Ureter (tissue), 1 donor: ENCODE measurements at regions not wholly inside any gene's neighbourhood (a gene's known extent, or its start where the extent isn't known, plus 50 kb on each side); places are given as distances from the start of the nearest gene placed in this dataset.

Experiments
- DNase-seq: peaks from one replicate; pipeline ENCODE4 v3.0.0-alpha.2; 2020; ENCODE audit warnings: low spot score
- donor health status: DM: yes; HTN: yes; CAD: no.

GRCh38 chr1:208541225-208541855, 297.2 kb upstream of the PLXNA2 start:
- DNase-seq: no peak

- no peak for DNase-seq
Measured at GRCh38 chr1:208542309-208542708, 298.1 kb upstream of the PLXNA2 start.

- DNase-seq: no peak
Measured at GRCh38 chr1:208544053-208544452, 299.9 kb upstream of the PLXNA2 start.

- no peak for DNase-seq
Measured at GRCh38 chr1:208544794-208545193, 300.6 kb upstream of the PLXNA2 start.

- DNase-seq: no peak
Measured at GRCh38 chr1:208551024-208551423, 306.8 kb upstream of the PLXNA2 start.

- no peak for DNase-seq
Measured at GRCh38 chr1:208551633-208552320, 307.6 kb upstream of the PLXNA2 start.

GRCh38 chr1:208552928-208553327, 308.7 kb upstream of the PLXNA2 start:
- no peak for DNase-seq

- DNase-seq: no peak
Measured at GRCh38 chr1:208556461-208556860, 312.3 kb upstream of the PLXNA2 start.

- DNase-seq: no peak
Measured at GRCh38 chr1:208557046-208557722, 313.0 kb upstream of the PLXNA2 start.

- no peak for DNase-seq
Measured at GRCh38 chr1:208557723-208558094, 313.5 kb upstream of the PLXNA2 start.

GRCh38 chr1:208559597-208560329, 315.6 kb upstream of the PLXNA2 start:
- DNase-seq: no peak

- no peak for DNase-seq
Measured at GRCh38 chr1:208562151-208562960, 318.2 kb upstream of the PLXNA2 start.

GRCh38 chr1:208564466-208564865, 320.3 kb upstream of the PLXNA2 start:
- no peak for DNase-seq

- DNase-seq: no peak
Measured at GRCh38 chr1:208565756-208566440, 321.7 kb upstream of the PLXNA2 start.

- no peak for DNase-seq
Measured at GRCh38 chr1:208569181-208569580, 325.0 kb upstream of the PLXNA2 start.

GRCh38 chr1:208570362-208570761, 326.2 kb upstream of the PLXNA2 start:
- DNase-seq: no peak

- DNase-seq: no peak
Measured at GRCh38 chr1:208576425-208576824, 332.2 kb upstream of the PLXNA2 start.

GRCh38 chr1:208577381-208577905, 333.3 kb upstream of the PLXNA2 start:
- no peak for DNase-seq

- no peak for DNase-seq
Measured at GRCh38 chr1:208581209-208581608, 337.0 kb upstream of the PLXNA2 start.

- no peak for DNase-seq
Measured at GRCh38 chr1:208581667-208582066, 337.5 kb upstream of the PLXNA2 start.
